ENCODE measurements at regions not wholly inside any gene's neighbourhood (a gene's known extent, or its start where the extent isn't known, plus 50 kb on each side); places are given as distances from the start of the nearest gene placed in this dataset.

DNA sequence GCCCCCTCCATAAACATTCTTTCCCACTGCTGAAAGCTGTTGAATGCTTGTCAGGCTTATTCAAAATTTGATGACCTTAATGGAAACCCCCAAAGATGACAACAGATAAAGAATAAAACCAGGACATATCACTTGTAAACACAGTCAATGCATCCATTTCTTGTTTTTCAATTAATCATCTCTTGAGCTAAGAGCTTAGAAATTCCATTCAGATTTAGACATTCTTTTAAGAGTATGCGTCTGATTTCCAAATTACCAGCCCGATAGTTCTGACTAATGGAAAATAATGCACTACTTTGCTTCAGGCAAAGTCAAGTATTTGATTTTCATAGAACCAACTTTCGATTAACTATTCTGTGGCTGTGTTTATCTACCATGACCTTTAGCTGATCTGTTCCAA, 100.6 kb upstream of the RUNX1 start:
- no peak for TF ChIP-seq POLR2A (IDR thresholded peaks at IDR 0.05; ENCODE audit: extremely low read depth, insufficient read length)
- TF ChIP-seq, protein P1, sequence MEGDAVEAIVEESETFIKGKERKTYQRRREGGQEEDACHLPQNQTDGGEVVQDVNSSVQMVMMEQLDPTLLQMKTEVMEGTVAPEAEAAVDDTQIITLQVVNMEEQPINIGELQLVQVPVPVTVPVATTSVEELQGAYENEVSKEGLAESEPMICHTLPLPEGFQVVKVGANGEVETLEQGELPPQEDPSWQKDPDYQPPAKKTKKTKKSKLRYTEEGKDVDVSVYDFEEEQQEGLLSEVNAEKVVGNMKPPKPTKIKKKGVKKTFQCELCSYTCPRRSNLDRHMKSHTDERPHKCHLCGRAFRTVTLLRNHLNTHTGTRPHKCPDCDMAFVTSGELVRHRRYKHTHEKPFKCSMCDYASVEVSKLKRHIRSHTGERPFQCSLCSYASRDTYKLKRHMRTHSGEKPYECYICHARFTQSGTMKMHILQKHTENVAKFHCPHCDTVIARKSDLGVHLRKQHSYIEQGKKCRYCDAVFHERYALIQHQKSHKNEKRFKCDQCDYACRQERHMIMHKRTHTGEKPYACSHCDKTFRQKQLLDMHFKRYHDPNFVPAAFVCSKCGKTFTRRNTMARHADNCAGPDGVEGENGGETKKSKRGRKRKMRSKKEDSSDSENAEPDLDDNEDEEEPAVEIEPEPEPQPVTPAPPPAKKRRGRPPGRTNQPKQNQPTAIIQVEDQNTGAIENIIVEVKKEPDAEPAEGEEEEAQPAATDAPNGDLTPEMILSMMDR (IDR thresholded peaks at IDR 0.05; ENCODE audit: low read depth, low read length) = no peak
- no peak for TF ChIP-seq MYC (IDR thresholded peaks at IDR 0.05; ENCODE audit: low read depth, low read length)
- TF ChIP-seq, protein P2, sequence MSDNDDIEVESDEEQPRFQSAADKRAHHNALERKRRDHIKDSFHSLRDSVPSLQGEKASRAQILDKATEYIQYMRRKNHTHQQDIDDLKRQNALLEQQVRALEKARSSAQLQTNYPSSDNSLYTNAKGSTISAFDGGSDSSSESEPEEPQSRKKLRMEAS (IDR thresholded peaks at IDR 0.05; ENCODE audit: low read depth, low read length) = no peak
